Retina (tissue), 1 donor: ENCODE measurements at regions not wholly inside any gene's neighbourhood (a gene's known extent, or its start where the extent isn't known, plus 50 kb on each side); places are given as distances from the start of the nearest gene placed in this dataset.

Experiments used
- DNase-seq: peaks from one replicate; pipeline ENCODE4 v3.0.0-alpha.2; 2016

GRCh38 chr2:53018825-53019425 is 748.7 kb upstream of the CHAC2 start:
- no peak for DNase-seq

- no peak for DNase-seq
These were observed 760.6 kb upstream of the CHAC2 start for GRCh38 chr2:53006980-53007379.

- no peak for DNase-seq
These were observed 763.2 kb upstream of the CHAC2 start for GRCh38 chr2:53004413-53004812.

GRCh38 chr2:52995424-52995823 is 772.2 kb upstream of the CHAC2 start:
- no peak for DNase-seq

- DNase-seq, result no peak
These were observed 791.3 kb upstream of the CHAC2 start for GRCh38 chr2:52976143-52976949.

- DNase-seq, result no peak
These were observed 793.5 kb upstream of the CHAC2 start for GRCh38 chr2:52974127-52974526.

- no peak for DNase-seq
These were observed 797.0 kb upstream of the CHAC2 start for GRCh38 chr2:52970642-52971041.

- no peak for DNase-seq
These were observed 799.6 kb upstream of the CHAC2 start for GRCh38 chr2:52968043-52968442.

GRCh38 chr2:52964916-52965530 is 802.6 kb upstream of the CHAC2 start:
- DNase-seq, result peak; percentile 6

- DNase-seq, result no peak
These were observed 806.2 kb upstream of the CHAC2 start for GRCh38 chr2:52961403-52961802.

GRCh38 chr2:52960881-52961280 is 806.7 kb upstream of the CHAC2 start:
- DNase-seq, result no peak

GRCh38 chr2:52959801-52960200 is 807.8 kb upstream of the CHAC2 start:
- no peak for DNase-seq

- no peak for DNase-seq
These were observed 810.8 kb upstream of the CHAC2 start for GRCh38 chr2:52956766-52957165.

- no peak for DNase-seq
These were observed 811.5 kb upstream of the CHAC2 start for GRCh38 chr2:52956118-52956517.

- no peak for DNase-seq
These were observed 812.5 kb upstream of the CHAC2 start for GRCh38 chr2:52955079-52955478.

GRCh38 chr2:52940101-52940500 is 827.5 kb upstream of the CHAC2 start:
- no peak for DNase-seq

GRCh38 chr2:52939250-52939649 is 828.4 kb upstream of the CHAC2 start:
- DNase-seq, result no peak

- no peak for DNase-seq
These were observed 831.6 kb upstream of the CHAC2 start for GRCh38 chr2:52936029-52936428.

- no peak for DNase-seq
These were observed 832.5 kb upstream of the CHAC2 start for GRCh38 chr2:52934920-52935640.

GRCh38 chr2:52934323-52934898 is 833.2 kb upstream of the CHAC2 start:
- DNase-seq, result no peak

- DNase-seq, result no peak
These were observed 833.7 kb upstream of the CHAC2 start for GRCh38 chr2:52933878-52934277.

- no peak for DNase-seq
These were observed 835.9 kb upstream of the CHAC2 start for GRCh38 chr2:52931660-52932059.

GRCh38 chr2:52929412-52929811 is 838.2 kb upstream of the CHAC2 start:
- DNase-seq, result no peak
